GM18909 (cell line): ENCODE measurements at regions not wholly inside any gene's neighbourhood (a gene's known extent, or its start where the extent isn't known, plus 50 kb on each side); places are given as distances from the start of the nearest gene placed in this dataset.
A peak's percentile ranks its signal among the peaks of the same experiment; 100 is the strongest.
"Not testable (repeated sequence)": the region's sequence is repeated elsewhere in the genome, so short reads cannot be mapped to it uniquely, and the experiment has no call there.

ENCODE experiments used
- ATAC-seq: cut with Tn5 transposase; IDR thresholded peaks from one replicate; pipeline ENCODE4 v1.9.1; 2021; ENCODE audit warnings: mild to moderate bottlenecking; ENCODE audit not compliant: unreplicated experiment, poor library complexity

GRCh38 chr5:152185547-152186245 is 219.4 kb downstream of the NMUR2 start:
- no peak for ATAC-seq

- ATAC-seq: no peak
Observed at GRCh38 chr5:152184266-152184665, 220.8 kb downstream of the NMUR2 start.

- no peak for ATAC-seq
Observed at GRCh38 chr5:152181461-152181860, 223.6 kb downstream of the NMUR2 start.

GRCh38 chr5:152178350-152178699 is 226.8 kb downstream of the NMUR2 start:
- no peak for ATAC-seq

- ATAC-seq: no peak
Observed at GRCh38 chr5:152177626-152178349, 227.3 kb downstream of the NMUR2 start.

GRCh38 chr5:152171888-152172287 is 233.2 kb downstream of the NMUR2 start:
- no peak for ATAC-seq

GRCh38 chr5:152170350-152170749 is 234.7 kb downstream of the NMUR2 start:
- ATAC-seq: no peak

GRCh38 chr5:152164860-152165259 is 240.2 kb upstream of the GLRA1 start:
- no peak for ATAC-seq

- ATAC-seq: not testable (repeated sequence)
Observed at GRCh38 chr5:152159894-152160293, 235.2 kb upstream of the GLRA1 start.

- not testable (repeated sequence) for ATAC-seq
Observed at GRCh38 chr5:152154452-152154851, 229.8 kb upstream of the GLRA1 start.

- no peak for ATAC-seq
Observed at GRCh38 chr5:152151940-152152339, 227.3 kb upstream of the GLRA1 start.

- ATAC-seq: no peak
Observed at GRCh38 chr5:152151113-152151512, 226.5 kb upstream of the GLRA1 start.

GRCh38 chr5:152147286-152147685 is 222.6 kb upstream of the GLRA1 start:
- ATAC-seq: no peak

- ATAC-seq: no peak
Observed at GRCh38 chr5:152146566-152146965, 221.9 kb upstream of the GLRA1 start.

GRCh38 chr5:152144556-152144955 is 219.9 kb upstream of the GLRA1 start:
- ATAC-seq: no peak

- ATAC-seq: no peak
Observed at GRCh38 chr5:152144030-152144429, 219.4 kb upstream of the GLRA1 start.

- ATAC-seq: peak; percentile 88
Observed at GRCh38 chr5:152142840-152143469, 218.3 kb upstream of the GLRA1 start.

GRCh38 chr5:152140347-152140746 is 215.7 kb upstream of the GLRA1 start:
- no peak for ATAC-seq

GRCh38 chr5:152137063-152137462 is 212.4 kb upstream of the GLRA1 start:
- no peak for ATAC-seq

- ATAC-seq: no peak
Observed at GRCh38 chr5:152136321-152136720, 211.7 kb upstream of the GLRA1 start.

- no peak for ATAC-seq
Observed at GRCh38 chr5:152135827-152136226, 211.2 kb upstream of the GLRA1 start.
